Esophagus muscularis mucosa (tissue), 4 donors: ENCODE measurements at regions not wholly inside any gene's neighbourhood (a gene's known extent, or its start where the extent isn't known, plus 50 kb on each side); places are given as distances from the start of the nearest gene placed in this dataset.

Experiments
- DNase-seq: peaks from one replicate; pipeline ENCODE4 v3.0.0-alpha.2; 2017; ENCODE audit errors: extremely low spot score
- H3K27ac ChIP-seq, 4 donors: fragments of 200-600 bp; sonication (generic); replicated peaks in 1 of 4; 1 replicate in 3 of 4; 2 replicates in 1 of 4; pipeline ENCODE4 v1.5.1; 2016 to 2019; ENCODE audit warnings: mild to moderate bottlenecking in 1 of 4
- H3K27me3 ChIP-seq, 4 donors: fragments of 200-600 bp; sonication (generic); one replicate each; pipeline versions ENCODE4 v1.5.1 to v1.6.0; 2016 to 2019
- H3K36me3 ChIP-seq, 4 donors: fragments of 200-600 bp; sonication (generic); one replicate each; pipeline ENCODE4 v1.5.1; 2016 to 2019
- H3K4me1 ChIP-seq, 4 donors: fragments of 200-600 bp; sonication (generic); one replicate each; pipeline ENCODE4 v1.5.1; 2016 to 2019
- H3K4me3 ChIP-seq, 4 donors: fragments of 200-600 bp; sonication (generic); 1 replicate in 2 of 4; 2 replicates in 2 of 4; pipeline ENCODE4 v1.5.1; 2016 to 2019; ENCODE audit warnings: mild to moderate bottlenecking in 4 of 4, moderate library complexity in 1 of 4
- H3K9me3 ChIP-seq, 4 donors: fragments of 200-600 bp; sonication (generic); 1 replicate in 3 of 4; 2 replicates in 1 of 4; pipeline ENCODE4 v1.5.1; 2016 to 2019
- EP300 ChIP-seq: sonication (generic); formaldehyde crosslinking; IDR thresholded peaks from one replicate; pipeline ENCODE4 v1.6.1; 2017; ENCODE audit warnings: antibody characterized with exemption
- POLR2A ChIP-seq: fragments of 450-650 bp; IDR thresholded peaks from one replicate; pipeline ENCODE4 v1.6.1; 2017; ENCODE audit warnings: antibody characterized with exemption, moderate library complexity, mild to moderate bottlenecking, low read depth
- POLR2AphosphoS5 ChIP-seq, 2 donors: sonication (generic); formaldehyde crosslinking; IDR thresholded peaks; one replicate each; pipeline ENCODE4 v1.6.1; 2017; ENCODE audit warnings: antibody characterized with exemption in 2 of 2
- WGBS: methylation state at CpG from one replicate; pipeline ENCODE4 v1.1.5; 2018; 5-methylcytosine and 5-hydroxymethylcytosine counted together
- intact Hi-C: fragments of 100-400 bp; cut with DNase I; formaldehyde crosslinking; loops from one replicate; pipeline ENCODE4 v1.15.1; 2023
- TF ChIP-seq, protein P1 (sequence below), 3 experiments: fragments of 200-600 bp in 2 of 3; fragments of 450-650 bp in 1 of 3; sonication (generic) in 2 of 3; IDR thresholded peaks; one replicate each; pipeline ENCODE4 v1.5.1; 2017 to 2019; ENCODE audit warnings: antibody characterized with exemption in 3 of 3, mild to moderate bottlenecking in 2 of 3, moderate library complexity in 1 of 3

DNA sequence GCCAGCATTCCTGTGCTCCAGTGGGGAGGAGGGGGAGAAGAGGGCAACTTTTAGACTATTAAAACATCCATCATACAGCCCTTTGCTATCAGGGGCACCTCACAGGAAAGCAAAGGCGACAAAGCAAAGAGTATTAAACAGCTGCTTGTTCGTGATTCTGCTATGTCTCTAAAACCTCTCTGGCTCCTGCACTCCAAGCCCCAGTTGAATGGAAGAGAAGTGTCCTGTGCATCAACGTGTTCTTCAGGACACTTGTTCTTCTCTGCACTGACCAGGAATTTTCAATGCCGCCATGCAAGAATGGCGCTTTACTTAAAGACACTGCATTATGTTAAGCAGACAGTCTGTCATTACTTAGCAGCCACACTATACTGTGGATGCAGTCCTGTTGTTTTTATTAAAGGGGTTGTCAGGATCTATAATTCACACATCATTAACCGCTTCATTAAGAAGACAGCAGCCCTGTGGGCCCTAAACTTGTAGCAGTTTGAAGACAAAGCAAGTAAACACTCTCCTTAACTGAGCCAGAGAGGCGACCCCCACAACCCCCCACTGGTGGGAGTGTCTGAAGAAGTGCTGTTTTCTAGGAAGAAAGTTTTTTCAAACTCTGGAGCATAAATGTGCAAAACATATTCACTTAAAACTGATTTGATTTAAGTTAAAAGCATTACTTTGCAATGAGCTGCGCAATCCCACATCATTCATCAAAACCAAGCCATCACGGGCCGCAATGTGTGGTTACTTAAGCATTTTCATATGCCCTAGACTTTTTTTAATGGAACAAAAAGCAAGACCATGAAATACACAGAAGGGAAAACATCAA, 164.5 kb downstream of the ZNF608 start:
- WGBS = 79% methylated on average over 10 of the region's 10 CpGs
- Histone ChIP-seq H3K4me3 (no peak overlapping the region), H3K36me3 (no peaks in the 10 kb centered on the region), H3K27ac (no peak overlapping the region), H3K9me3 (peaks cover 0 to 14% (median 9%) of the 10 kb centered on the region in 4 donors), H3K27me3 (no peaks in the 10 kb centered on the region), H3K4me1 (peaks cover 0 to 12% (median 0%) of the 10 kb centered on the region in 4 donors)
- intact Hi-C loops = no loop called here
- DNase-seq = no peak
- TF ChIP-seq, protein P1, sequence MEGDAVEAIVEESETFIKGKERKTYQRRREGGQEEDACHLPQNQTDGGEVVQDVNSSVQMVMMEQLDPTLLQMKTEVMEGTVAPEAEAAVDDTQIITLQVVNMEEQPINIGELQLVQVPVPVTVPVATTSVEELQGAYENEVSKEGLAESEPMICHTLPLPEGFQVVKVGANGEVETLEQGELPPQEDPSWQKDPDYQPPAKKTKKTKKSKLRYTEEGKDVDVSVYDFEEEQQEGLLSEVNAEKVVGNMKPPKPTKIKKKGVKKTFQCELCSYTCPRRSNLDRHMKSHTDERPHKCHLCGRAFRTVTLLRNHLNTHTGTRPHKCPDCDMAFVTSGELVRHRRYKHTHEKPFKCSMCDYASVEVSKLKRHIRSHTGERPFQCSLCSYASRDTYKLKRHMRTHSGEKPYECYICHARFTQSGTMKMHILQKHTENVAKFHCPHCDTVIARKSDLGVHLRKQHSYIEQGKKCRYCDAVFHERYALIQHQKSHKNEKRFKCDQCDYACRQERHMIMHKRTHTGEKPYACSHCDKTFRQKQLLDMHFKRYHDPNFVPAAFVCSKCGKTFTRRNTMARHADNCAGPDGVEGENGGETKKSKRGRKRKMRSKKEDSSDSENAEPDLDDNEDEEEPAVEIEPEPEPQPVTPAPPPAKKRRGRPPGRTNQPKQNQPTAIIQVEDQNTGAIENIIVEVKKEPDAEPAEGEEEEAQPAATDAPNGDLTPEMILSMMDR (IDR thresholded peaks at IDR 0.05) = no peak
- TF ChIP-seq POLR2AphosphoS5 (IDR thresholded peaks at IDR 0.05) (no peak), EP300 (no peak), POLR2A (no peak)

DNA sequence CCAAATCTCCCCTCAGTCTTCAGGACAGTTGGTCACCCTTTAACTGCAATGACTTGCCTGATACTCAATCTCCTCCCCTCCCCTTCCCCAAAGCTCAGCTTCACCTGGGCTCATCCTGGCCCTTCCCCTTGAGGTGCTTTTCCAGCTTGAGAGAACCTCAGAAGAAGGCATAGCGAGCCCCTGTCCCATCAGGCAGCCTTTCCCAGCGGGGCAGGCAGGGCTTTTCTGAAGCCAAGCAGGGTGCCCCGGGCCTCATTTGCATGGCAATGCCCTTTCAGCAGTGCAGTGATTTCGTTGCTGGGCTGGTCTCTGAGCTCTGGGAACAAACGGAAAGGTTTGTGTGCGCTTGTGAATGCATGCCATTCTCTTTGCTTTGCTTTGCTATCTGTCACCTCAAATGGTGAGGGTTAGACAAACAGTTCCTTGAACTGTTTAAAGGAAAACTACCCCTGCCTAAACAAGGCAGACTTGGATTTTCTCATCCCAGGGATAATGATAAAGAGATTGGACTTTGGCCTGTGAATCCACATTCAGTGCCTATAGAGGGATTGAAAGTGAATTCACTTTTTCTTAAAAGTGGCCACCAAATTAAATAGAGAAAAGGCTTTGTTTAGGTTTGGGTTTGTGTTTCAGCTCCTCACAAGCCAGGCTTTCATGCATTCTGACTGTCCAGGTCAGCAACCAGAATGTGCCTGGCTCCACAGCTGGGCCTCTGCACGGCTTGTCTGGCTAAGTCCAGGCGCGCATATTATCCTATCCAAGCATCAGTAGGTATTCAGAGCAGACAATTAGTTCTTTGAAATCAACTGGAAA, 165.3 kb downstream of the ZNF608 start:
- WGBS = 73% methylated on average over 8 of the region's 9 CpGs
- intact Hi-C loops = no loop called here
- no peak for DNase-seq
- Histone ChIP-seq H3K4me1 (peaks cover 0 to 12% (median 0%) of the 10 kb centered on the region in 4 donors), H3K36me3 (no peaks in the 10 kb centered on the region), H3K9me3 (peaks cover 0 to 12% (median 9%) of the 10 kb centered on the region in 4 donors), H3K27me3 (no peaks in the 10 kb centered on the region), H3K4me3 (no peak overlapping the region), H3K27ac (no peak overlapping the region)
- no peak for TF ChIP-seq POLR2A
- TF ChIP-seq, protein P1 (IDR thresholded peaks at IDR 0.05) = no peak
- TF ChIP-seq POLR2AphosphoS5 (IDR thresholded peaks at IDR 0.05) = no peak
- no peak for TF ChIP-seq EP300

DNA sequence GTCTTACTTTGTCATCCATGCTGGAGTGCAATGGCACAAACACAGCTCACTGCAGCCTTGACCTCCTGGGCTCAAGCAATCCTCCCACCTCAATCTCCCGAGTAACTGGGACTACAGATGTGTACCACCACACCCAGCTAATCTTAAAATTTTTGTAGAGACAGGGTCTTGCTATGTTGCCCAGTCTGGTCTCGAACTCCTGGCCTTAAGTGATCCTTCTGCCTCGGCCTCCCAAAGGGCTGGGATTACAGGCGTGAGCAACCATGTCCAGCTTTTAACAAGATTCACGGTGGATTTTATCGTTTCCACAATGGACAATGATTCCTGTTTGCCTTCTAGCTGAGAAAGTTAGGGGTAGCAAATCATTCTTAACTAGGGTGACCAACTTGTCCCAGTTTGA, 165.9 kb downstream of the ZNF608 start:
- WGBS = 74% methylated on average over 6 of the region's 6 CpGs
- intact Hi-C loops = no loop called here

DNA sequence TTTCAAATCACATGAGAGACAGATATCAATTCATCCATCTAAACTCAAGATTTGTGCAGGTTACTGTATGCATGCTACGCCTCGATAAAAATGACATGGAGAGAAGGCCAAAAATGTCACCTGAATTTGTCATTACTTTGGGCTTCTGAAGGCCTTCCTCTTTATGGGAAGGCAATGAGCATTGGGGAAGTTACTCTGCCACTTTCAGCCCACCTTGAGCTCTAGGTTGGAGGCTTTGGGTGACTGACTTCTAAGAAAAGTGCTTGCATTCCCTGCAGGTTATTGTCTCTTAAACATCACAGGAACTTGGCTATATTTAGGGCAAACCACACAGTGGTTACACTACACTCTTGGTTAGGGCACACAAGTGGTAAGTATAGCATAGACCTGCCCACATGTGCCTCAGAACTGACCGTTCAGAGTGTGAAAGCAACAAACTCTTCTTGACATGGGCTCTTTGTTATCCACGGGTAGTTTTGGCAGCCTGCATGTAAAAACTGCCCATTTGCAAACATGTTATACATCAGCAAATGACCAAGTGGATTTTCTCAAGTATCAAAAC, 169.5 kb downstream of the ZNF608 start:
- DNase-seq = no peak
- intact Hi-C loops = no loop called here
- H3K9me3 ChIP-seq = no peaks in the 10 kb centered on the region
- no peak overlapping the region for H3K27ac ChIP-seq
- no peaks in the 10 kb centered on the region for H3K36me3 ChIP-seq
- TF ChIP-seq EP300 (no peak), POLR2AphosphoS5 (IDR thresholded peaks at IDR 0.05) (no peak), POLR2A (no peak)
- TF ChIP-seq, protein P1 (IDR thresholded peaks at IDR 0.05) = no peak
- H3K4me1 ChIP-seq = peaks cover 0 to 16% (median 2%) of the 10 kb centered on the region in 4 donors
- WGBS = 89% methylated on average over 4 of the region's 4 CpGs
- no peaks in the 10 kb centered on the region for H3K27me3 ChIP-seq
- H3K4me3 ChIP-seq = no peak overlapping the region

More for the DNA sequence above, 165.9 kb downstream of the ZNF608 start:
- TF ChIP-seq POLR2AphosphoS5 (IDR thresholded peaks at IDR 0.05) = no peak
- Histone ChIP-seq H3K4me3 (no peak overlapping the region), H3K27me3 (no peaks in the 10 kb centered on the region), H3K27ac (no peak overlapping the region), H3K9me3 (peaks cover 0 to 6% (median 6%) of the 10 kb centered on the region in 4 donors), H3K36me3 (no peaks in the 10 kb centered on the region), H3K4me1 (peaks cover 0 to 12% (median 0%) of the 10 kb centered on the region in 4 donors)
- DNase-seq = no peak

DNA sequence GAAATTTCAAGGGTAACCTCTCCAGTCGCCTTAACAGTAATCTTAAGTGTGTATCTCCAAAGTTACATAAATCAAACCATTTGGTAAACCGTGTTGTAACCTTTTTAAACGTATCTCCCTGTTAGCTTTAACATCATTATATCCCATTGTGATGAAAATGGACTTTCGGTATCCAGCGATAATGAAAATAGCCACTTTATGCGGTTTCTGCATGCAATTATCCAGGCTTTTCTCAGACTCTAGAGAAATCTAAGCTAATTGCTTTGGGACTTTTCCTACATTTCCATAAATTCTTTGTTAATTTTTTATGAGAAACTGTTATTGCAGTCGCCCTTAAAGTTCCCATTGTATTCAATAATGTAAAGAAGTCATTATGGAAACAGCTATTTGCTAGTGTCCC, 170.7 kb downstream of the ZNF608 start:
- TF ChIP-seq POLR2A (no peak), EP300 (no peak), POLR2AphosphoS5 (IDR thresholded peaks at IDR 0.05) (no peak)
- intact Hi-C loops = no loop called here
- Histone ChIP-seq H3K27me3 (no peaks in the 10 kb centered on the region), H3K4me3 (no peak overlapping the region), H3K36me3 (no peaks in the 10 kb centered on the region), H3K4me1 (peaks cover 0 to 6% (median 2%) of the 10 kb centered on the region in 4 donors), H3K27ac (no peak overlapping the region), H3K9me3 (no peaks in the 10 kb centered on the region)
- DNase-seq = no peak
- WGBS = 93% methylated on average over 7 of the region's 7 CpGs
